Cardiac septum (tissue), 1 donor: ENCODE measurements at regions not wholly inside any gene's neighbourhood (a gene's known extent, or its start where the extent isn't known, plus 50 kb on each side); places are given as distances from the start of the nearest gene placed in this dataset.
"Not testable (repeated sequence)": the region's sequence is repeated elsewhere in the genome, so short reads cannot be mapped to it uniquely, and the experiment has no call there.

Source experiments
- DNase-seq: peaks from one replicate; pipeline ENCODE4 v3.0.0-alpha.2; 2020; ENCODE audit warnings: low spot score
- intact Hi-C: fragments of 100-400 bp; cut with DNase I; formaldehyde crosslinking; loops from one replicate; pipeline ENCODE4 v1.14.0; 2022
- donor health status: DM: no; HTN: no; CAD: no.

DNA sequence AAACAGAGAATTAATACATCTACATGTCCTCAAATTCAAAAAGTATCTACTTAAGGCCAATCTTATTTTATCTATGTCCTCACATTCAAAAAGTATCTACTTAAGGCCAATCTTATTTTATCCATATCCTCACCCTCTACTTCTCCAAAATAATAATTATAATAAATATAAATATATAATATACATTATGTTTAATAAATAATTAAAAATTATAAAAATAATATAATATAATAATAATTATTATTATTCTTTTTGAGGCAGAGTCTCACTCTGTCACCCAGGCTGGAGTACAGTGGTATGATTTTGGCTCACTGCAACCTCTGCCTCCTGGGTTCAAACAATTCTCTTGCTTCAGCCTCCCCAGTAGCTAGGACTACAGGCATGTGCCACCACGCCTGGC lies 784.9 kb downstream of the DNAJB9 start:
- intact Hi-C loops: no loop called here
- no peak for DNase-seq

DNA sequence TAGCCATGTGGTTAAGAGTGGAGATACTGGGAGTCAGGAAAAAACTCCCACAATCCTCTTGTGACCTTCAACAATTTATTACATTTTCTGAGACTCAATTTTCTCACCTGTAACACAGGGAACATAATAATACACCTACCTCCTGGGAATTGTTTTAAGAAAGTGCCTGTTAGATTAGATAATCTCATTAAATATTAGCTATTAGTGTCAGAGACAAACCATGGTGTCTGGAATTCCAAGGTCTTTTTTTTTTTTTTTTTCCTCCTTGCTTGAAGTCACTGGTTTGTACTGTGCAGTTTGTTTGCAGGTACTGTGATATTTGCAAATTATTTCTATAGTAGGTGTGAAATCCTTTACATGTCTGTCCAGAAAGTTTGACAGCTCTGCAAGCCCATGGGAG lies 806.1 kb downstream of the DNAJB9 start:
- no peak for DNase-seq
- intact Hi-C loops: no loop called here

DNA sequence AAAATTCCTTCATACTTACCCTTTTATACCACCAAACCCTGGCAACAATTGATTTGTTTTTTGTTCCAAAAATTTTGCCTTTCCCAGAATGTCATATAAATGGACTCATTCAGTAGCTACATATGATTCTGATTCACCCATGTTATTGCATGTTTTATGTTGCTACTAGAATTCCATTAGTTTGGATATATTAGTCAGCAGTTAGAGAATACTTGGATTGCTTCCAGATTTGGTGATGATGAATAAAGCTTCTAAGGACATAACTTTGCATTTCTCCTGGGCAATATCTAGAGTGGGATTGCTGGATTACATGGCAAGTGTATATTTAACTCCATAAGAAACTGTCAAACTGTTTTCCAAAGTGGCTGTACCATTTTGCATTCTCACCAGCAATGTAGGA lies 806.9 kb downstream of the DNAJB9 start:
- intact Hi-C loops: no loop called here
- no peak for DNase-seq

DNA sequence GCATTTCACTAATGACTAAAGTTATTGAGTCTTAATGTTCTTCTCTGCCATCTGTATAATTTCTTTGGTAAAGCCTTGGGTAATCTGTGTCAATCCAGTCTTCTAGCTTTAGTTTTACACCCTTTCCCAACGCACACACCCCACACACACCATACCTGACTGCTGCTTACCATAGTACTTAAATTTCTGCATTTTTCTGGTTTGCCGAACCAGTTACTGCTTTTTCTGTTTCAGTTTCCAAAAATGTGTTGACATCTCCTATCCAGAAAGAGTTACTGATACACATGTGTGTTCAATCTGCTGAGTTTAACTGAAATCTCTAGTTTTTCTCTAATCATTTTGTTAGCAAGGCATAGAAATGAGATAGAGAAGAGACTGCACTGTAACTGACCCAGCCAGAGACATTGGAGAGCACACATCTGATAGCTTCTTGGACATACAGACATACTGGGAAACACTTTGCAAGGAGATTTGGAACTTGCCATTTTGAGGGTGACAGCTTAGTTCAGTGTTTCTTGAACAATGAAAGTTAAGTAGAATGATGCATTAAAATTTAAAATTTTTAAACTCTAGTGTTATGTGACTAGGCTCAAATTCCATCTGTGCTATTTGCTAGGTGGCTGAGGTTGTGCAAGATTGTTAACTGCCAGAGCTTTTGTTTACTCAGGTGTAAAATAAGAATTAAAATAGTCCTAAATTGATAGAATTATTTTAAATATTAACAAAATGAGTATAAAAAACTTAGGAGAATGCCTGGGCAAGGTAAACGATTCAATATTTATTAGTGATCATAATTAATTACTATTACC lies 807.6 kb downstream of the DNAJB9 start:
- intact Hi-C loops: no loop called here

DNA sequence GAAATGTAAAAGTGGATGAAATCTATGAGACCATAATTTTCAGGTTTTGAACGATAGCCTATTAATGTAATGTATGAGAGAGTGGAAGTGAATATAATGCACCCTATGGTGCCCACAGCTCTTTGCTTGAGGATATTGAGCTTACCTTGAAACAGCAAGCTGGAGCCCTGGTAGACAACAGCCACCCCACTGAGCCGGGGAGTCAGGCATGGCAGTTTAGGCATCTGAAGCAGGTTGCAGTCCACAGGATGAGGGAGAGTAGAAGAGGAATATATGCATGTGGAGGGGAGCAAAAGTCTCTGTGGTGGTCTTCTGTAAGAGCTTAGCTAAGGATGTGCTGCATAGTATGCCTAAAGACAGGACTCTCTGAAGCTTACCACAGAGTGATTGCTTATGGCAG lies 817.3 kb downstream of the DNAJB9 start:
- intact Hi-C loops: no loop called here
- DNase-seq: no peak

More for the DNA sequence above, 807.6 kb downstream of the DNAJB9 start:
- DNase-seq: no peak

DNA sequence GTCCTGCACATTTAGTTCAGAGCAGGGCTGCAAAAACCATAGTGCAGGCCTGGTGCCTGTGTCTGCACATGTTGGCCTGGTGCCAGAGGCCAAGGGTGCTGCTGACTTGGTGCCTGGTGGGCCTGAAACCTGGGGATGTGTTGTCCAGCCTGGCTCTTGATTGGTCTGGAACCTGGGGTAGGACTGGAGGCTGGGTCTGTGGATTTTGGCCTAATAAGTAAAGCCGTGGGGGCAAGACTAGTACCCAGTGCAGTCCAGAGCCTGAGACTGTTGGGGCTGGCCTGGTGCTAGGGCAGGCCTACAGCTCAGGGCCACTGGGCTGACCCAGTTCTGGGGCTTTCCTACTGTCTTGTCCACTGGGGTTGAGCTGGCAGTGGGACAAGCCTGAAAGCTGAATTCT lies 817.9 kb downstream of the DNAJB9 start:
- no peak for DNase-seq
- intact Hi-C loops: no loop called here

DNA sequence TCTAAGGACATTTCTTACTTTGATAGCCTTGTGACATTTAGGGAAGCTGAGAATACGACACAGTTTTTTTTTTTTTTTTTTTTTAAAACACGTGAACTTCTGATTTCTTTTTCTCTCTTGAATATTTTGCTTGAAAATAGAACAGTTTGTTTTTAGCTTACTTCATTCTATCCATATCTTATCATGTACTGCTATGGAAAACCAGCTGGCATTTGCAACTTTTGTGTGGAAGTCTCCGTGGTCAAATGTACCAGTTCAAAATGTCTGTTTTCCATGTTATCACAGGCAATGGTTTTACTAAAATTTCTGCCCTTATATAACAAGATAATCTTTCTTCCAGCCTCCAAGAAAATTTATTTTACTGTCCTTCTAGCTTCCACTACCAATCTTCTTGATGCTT lies 821.6 kb downstream of the DNAJB9 start:
- intact Hi-C loops: no loop called here
- DNase-seq: no peak

DNA sequence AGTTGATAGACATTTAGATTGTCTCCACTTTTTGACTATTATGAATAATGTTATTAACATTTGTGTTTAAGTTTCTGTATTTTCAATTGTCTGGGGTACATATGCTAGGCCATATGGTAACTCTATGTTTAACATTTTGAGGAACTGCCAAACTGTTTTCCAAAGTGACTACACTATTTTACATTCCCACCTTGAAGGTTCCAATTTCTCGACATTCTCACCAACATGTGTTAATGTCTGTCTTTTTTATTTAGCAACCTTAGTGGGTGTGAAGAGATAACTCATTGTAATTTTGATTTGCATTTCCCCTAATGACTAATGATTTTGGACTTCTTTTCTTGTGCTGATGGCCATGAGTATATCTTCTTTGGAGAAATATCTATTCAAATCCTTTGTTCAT lies 832.4 kb downstream of the DNAJB9 start:
- intact Hi-C loops: no loop called here

DNA sequence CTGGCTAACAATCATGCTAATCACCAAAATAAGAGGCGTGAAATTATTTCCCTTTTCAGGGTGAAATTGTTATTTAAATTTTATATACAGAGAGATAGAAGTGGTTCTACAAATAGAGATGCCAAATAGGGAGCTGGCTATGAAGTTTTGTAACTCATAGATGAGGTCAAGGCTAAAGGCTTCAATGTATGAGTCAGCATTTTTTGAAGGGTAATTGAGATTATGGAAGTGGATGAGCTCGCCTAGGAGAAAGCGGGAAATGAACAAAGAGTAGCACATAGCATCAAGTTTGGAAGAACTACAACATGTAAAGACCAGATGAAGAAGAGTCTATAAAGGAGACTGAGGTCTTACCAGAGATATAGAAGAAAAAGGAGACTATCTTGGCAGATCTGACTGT lies 838.1 kb downstream of the DNAJB9 start:
- intact Hi-C loops: no loop called here
- DNase-seq: no peak

More for the DNA sequence above, 832.4 kb downstream of the DNAJB9 start:
- no peak for DNase-seq

DNA sequence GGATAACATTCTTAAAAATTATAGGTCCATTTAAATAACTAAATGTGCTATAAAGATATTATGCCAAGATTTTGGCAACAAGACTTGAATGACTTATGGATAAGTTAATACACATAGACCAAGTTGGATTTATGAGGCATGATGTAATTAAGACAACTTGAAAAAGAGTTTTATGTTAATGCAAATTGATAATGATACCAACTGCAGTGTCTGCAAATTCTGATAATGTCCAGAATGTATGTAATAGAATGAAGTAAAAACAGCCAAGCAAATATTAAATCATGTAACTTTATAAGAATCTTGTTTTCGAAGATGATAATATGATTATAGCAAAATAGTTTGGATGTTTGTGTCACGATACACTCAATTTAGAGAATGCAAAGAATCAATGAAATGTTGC lies 868.3 kb downstream of the DNAJB9 start:
- intact Hi-C loops: no loop called here
- no peak for DNase-seq

DNA sequence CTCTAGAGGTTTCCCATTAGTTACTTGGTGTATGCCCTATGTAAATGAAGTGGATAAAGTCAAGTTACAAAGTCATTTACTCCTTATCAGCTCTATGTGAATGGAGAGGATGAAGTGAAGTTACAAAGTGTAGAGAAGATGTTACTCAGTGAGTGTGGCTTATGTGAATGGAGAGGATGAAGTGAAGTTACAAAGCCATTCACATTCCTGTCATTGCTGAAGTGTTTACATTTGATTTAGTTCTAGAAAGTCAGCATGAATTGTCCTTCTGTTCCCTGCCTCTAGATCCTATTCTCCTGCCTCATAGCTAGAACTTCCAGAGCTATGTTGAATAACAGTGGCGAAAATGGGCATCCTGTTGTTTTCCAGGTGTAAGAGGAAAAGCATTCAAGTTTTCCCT lies 880.1 kb downstream of the DNAJB9 start:
- DNase-seq: no peak
- intact Hi-C loops: no loop called here

DNA sequence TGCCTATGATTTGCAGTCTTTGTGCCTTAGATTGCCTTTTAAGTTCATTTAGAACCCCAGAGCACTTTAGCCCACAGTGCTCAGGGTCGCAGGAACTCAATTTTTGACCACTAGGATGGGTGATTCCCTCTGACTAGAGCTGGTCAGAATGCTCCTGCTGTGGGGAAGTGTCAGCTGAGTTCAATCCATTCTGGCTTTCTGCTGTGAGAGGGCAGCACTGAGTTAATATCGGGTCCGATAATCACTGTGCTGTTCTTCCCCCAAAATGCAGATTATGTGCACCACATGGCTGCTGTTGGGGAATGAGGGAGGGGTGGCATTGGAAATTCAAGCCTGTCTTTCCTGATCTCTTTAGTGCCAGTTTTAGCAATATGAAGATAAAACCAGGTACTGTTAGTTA lies 886.4 kb downstream of the DNAJB9 start:
- no peak for DNase-seq
- intact Hi-C loops: no loop called here

DNA sequence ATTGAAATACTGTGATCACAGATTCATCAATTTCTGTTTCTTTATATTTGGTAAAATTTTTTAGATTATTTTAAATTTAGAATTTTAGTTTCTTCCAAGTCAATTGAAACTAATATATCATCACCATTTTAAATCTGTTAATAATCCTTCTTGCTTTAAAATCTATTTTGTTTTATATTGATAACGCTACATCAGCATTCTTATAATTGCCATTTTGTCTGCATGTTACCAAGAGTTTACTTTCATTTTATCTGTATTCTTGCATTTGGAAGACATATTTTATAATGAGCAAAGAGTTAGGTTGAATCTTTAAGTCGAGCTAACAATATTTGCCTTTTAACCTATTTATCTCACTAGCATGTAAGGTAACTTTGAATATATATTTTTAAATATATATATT lies 890.6 kb downstream of the DNAJB9 start:
- DNase-seq: no peak
- intact Hi-C loops: no loop called here

DNA sequence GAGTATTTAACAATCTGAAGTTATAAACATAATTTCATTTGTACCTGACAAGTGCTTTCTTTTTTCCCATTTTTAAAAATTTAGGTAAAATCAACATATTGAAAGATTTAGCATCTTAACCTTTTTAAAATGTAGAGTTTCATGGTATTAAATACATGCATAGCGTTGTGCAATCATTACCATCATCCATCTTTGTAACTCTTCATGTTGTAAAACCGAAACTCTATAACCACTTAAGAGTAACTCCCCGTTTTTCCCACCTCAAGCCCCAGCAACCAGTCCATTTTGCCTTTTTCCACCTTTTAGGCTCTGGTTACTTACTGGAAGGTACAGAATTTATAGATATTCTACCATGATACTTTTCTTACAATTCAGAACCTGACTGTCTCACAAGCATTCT lies 892.5 kb downstream of the DNAJB9 start:
- intact Hi-C loops: no loop called here
- no peak for DNase-seq

DNA sequence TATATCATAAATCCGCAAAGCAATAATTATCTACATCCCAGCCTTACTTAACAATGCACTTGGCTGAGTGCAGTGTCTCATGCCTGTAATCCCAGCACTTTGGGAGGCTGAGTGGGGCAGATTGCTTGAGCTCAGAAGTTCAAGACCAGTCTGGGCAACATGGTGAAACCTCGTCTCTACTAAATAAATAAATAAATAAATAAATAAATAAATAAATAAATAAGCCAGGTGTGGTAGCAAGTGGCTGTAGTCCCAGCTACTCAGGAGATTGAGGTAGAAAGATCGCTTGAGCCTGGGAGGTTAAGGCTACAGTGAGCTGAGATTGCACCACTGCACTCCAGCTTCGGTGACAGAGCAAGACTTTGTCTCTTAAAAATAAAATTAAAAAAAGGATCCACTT lies 898.1 kb downstream of the DNAJB9 start:
- intact Hi-C loops, DNase-seq: not testable (repeated sequence)

DNA sequence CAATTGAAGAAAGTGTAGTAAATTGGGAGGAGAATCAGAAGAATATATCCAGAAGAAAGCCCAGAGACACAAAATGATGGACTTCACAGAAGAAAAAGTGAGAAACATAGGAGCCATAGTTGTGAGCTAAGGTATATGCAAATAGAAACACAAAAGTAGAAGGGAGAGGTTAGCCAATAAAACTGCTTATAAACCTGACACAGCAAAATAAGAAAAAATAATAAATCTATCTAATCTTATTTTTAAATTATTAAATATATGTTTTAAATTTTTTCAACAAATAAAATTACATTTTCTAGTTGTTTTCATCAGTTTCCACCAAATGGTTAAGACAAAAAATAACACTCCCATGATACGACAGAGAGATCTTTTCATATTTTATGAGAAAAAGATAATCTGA lies 903.5 kb downstream of the DNAJB9 start:
- DNase-seq: no peak
- intact Hi-C loops: no loop called here

DNA sequence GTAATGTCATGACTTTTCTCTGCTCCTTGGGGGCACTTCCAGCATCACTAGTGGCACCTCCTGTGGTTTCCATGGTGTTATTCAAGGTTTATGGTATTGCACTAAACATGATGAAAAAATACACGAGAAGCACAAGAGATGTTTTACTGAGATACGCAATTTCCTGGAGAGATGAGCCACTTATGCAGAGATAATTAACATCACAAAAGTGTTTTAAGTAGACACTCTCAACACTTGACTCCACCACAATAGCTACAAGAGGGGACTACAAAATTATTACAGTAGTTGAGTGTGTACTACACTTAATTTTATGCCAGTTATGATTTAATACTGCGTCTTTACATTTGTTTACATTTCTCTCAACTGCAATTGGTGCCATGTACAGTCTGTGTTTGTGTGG lies 906.7 kb downstream of the DNAJB9 start:
- intact Hi-C loops: no loop called here
- no peak for DNase-seq

DNA sequence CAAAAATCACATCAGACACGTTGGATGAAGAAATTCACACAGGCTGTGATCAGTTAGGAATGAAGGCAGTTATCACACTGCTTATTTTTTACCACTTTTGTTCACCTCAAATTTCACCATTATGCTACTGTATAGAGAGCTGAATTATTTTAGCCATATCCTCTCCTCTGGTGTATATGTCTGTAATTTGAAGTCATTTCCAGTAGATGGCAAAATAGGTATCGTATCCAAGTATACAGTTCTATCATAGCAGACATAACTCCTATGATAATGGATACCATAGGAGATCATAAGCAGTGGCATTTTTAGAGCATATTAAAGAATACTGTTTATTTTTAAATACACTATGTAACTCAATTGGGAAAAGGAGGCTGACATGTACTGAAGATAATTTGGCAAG lies 909.7 kb downstream of the DNAJB9 start:
- intact Hi-C loops: no loop called here
- DNase-seq: no peak

DNA sequence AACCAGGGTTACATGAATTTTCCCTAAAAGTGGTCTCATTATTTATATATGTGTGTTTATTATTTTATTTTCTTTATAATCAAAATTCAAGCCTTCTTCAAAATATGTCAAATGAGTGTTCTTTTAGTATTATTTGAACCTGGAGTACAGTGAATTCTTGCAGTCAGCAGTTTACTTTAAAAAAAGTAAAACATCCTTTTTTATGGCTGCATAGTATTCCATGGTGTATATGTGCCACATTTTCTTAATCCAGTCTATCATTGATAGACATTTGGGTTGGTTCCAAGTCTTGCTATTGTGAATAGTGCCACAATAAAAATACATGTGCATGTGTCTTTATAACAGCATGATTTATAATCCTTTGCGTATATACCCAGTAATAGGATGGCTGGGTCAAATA lies 920.9 kb downstream of the DNAJB9 start:
- intact Hi-C loops: not testable (repeated sequence)

DNA sequence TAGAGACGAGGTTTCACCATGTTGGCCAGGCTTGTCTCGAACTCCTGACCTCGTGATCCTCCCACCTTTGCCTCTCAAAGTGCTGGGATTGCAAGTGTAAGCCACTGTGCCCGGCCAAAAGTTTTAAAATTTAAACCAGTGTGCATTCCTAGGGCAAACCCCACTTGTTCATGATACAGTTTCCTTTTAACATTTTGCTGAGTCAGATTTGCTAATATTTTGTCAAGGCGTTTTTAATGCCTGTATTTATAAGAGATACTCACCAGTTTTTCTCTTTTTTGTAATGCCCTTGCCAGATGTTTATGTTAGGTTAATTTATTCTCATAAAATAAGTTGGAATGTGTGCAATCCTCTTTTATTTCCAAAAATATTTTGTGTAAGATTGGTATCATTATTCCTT lies 927.4 kb downstream of the DNAJB9 start:
- intact Hi-C loops: no loop called here

More for the DNA sequence above, 920.9 kb downstream of the DNAJB9 start:
- not testable (repeated sequence) for DNase-seq

DNA sequence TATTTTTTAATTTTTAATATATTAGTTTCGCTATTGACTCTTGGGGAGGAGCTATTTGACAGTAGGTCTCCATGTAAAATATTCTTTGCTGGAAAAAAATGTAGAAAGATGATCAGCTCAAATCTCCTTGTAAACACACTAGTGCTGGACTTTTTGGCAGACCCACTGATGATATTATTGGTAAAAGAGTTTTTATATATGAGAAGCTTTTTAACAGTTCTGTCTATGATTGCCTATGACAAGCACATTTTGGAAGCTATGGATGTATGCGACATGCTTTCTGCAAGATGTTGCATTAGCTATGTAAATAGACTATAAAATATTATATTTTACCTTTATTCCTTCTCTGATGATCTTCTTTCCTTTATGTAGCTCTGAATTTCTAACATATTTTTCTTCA lies 928.5 kb downstream of the DNAJB9 start:
- intact Hi-C loops: no loop called here

More for the DNA sequence above, 927.4 kb downstream of the DNAJB9 start:
- DNase-seq: no peak

DNA sequence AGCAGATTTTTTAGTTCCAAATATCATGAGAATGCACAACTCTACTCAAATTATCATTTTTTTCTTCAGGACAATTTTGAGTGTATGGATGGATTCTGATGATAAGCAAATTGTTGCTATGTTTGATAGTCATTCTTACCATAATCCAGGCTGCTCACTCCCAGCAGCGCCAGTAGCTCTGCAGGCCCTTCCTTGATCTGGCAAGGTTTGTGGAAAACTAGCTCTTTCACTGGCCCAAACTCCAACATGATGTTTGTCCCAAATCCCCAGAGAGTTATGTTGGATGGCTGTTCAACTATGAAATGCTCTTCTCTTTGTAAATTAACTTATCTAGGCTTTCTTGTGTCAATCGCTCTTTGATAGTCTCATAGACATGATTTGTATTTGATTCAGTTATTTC lies 933.7 kb downstream of the DNAJB9 start:
- DNase-seq: no peak

More for the DNA sequence above, 928.5 kb downstream of the DNAJB9 start:
- DNase-seq: no peak

More for the DNA sequence above, 933.7 kb downstream of the DNAJB9 start:
- intact Hi-C loops: no loop called here
